Upper lobe of right lung (tissue), 1 donor: ENCODE measurements at regions not wholly inside any gene's neighbourhood (a gene's known extent, or its start where the extent isn't known, plus 50 kb on each side); places are given as distances from the start of the nearest gene placed in this dataset.

ENCODE experiments used
- ATAC-seq: fragments of 200-7000 bp; cut with Tn5 transposase; one replicate; pipeline ENCODE4 v1.9.1; 2020; ENCODE audit warnings: mild to moderate bottlenecking, moderate library complexity
- DNase-seq: peaks from one replicate; pipeline ENCODE4 v3.0.0-alpha.2; 2020
- H3K27ac ChIP-seq: fragments of 200-600 bp; one replicate; pipeline ENCODE4 v1.8.0; 2022
- H3K27me3 ChIP-seq: fragments of 200-600 bp; one replicate; pipeline ENCODE4 v1.8.0; 2022; ENCODE audit warnings: mild to moderate bottlenecking
- H3K36me3 ChIP-seq: fragments of 200-600 bp; one replicate; pipeline ENCODE4 v1.8.0; 2022
- H3K4me1 ChIP-seq: fragments of 200-600 bp; one replicate; pipeline ENCODE4 v1.8.0; 2022
- H3K4me3 ChIP-seq: fragments of 200-600 bp; one replicate; pipeline ENCODE4 v1.8.0; 2022; ENCODE audit warnings: mild to moderate bottlenecking
- H3K9me3 ChIP-seq: fragments of 200-600 bp; one replicate; pipeline ENCODE4 v1.8.0; 2022
- intact Hi-C: fragments of 100-400 bp; cut with DNase I; formaldehyde crosslinking; loops from one replicate; pipeline ENCODE4 v1.11.0; 2022
- TF ChIP-seq, protein P1 (sequence below): fragments of 200-600 bp; IDR thresholded peaks from one replicate; pipeline ENCODE4 v1.8.0; 2022; ENCODE audit warnings: antibody characterized with exemption
- donor health status: DM: no; HTN: yes; CAD: no; lungs with severe emphysema.

GRCh38 chr10:78225594-78225993 lies 191.9 kb downstream of the RPS24 start:
- H3K36me3 ChIP-seq, result no peaks in the 10 kb centered on the region
- no peak overlapping the region for H3K4me3 ChIP-seq
- no peaks in the 10 kb centered on the region for H3K4me1 ChIP-seq
- no peaks in the 10 kb centered on the region for H3K27me3 ChIP-seq
- intact Hi-C loops, result no loop called here
- no peak for DNase-seq
- no peak for ATAC-seq
- no peaks in the 10 kb centered on the region for H3K9me3 ChIP-seq
- H3K27ac ChIP-seq, result no peak overlapping the region
- TF ChIP-seq, protein P1, sequence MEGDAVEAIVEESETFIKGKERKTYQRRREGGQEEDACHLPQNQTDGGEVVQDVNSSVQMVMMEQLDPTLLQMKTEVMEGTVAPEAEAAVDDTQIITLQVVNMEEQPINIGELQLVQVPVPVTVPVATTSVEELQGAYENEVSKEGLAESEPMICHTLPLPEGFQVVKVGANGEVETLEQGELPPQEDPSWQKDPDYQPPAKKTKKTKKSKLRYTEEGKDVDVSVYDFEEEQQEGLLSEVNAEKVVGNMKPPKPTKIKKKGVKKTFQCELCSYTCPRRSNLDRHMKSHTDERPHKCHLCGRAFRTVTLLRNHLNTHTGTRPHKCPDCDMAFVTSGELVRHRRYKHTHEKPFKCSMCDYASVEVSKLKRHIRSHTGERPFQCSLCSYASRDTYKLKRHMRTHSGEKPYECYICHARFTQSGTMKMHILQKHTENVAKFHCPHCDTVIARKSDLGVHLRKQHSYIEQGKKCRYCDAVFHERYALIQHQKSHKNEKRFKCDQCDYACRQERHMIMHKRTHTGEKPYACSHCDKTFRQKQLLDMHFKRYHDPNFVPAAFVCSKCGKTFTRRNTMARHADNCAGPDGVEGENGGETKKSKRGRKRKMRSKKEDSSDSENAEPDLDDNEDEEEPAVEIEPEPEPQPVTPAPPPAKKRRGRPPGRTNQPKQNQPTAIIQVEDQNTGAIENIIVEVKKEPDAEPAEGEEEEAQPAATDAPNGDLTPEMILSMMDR, result no peak

DNA sequence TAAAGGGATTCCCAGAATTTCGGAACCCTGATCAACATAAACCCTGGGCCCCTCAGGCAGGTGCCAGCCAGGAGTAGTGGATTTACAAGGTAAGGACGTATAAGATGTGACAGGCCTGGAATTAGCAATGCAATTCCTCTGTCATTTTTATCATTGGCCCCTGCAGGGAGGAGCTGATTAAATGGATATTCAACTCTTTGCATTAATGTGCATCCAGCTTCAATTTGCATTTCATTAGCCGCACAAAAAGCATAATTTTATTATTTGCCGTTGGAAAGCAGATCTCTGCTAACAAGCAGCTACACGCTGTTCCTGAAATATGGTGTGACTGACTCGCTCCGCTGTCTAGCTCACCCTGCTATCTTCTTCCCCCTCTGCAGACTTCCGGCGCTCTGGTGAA lies 195.8 kb downstream of the RPS24 start:
- Histone ChIP-seq H3K27ac (no peak overlapping the region), H3K4me1 (no peaks in the 10 kb centered on the region), H3K36me3 (no peaks in the 10 kb centered on the region), H3K27me3 (no peaks in the 10 kb centered on the region), H3K9me3 (no peaks in the 10 kb centered on the region), H3K4me3 (no peak overlapping the region)
- ATAC-seq (no peak), DNase-seq (no peak)
- intact Hi-C loops, result no loop called here
- TF ChIP-seq, protein P1, result no peak

DNA sequence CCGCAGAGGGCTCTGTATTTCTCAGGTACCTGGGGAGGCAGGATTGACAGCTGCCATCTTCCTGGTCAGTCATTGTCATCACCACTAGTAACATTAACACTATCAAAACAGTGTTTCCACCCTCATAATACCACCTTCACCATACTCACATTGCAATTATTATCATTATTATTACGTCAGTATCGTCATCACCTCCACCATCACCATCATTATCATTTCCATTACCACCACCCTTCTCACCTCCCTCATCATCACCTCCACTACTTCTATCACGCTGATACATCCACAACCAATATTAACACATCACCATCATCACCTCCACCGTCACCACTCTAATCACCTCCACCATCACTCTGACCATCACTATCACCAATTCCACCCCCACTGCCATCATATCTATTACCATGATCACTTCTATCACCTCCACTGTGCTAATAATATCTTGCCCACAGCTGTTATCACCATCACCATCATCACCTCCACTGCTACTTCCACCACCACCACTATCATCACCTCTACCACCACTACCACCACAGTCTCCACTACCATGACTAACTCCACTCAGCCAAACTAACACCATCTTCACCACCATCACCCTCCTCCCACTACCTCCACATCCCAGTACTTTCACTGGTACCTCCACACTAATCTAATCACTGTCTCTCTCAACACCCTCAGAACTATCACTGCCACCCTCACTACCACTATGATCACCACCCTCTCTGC lies 196.4 kb downstream of the RPS24 start:
- intact Hi-C loops, result no loop called here
- no peak overlapping the region for H3K27ac ChIP-seq
- no peaks in the 10 kb centered on the region for H3K27me3 ChIP-seq
- H3K4me1 ChIP-seq, result no peaks in the 10 kb centered on the region
- DNase-seq (no peak), ATAC-seq (no peak)
- TF ChIP-seq, protein P1, result no peak
- no peaks in the 10 kb centered on the region for H3K36me3 ChIP-seq
- no peaks in the 10 kb centered on the region for H3K9me3 ChIP-seq
- no peak overlapping the region for H3K4me3 ChIP-seq

GRCh38 chr10:78231327-78231726 lies 197.7 kb downstream of the RPS24 start:
- DNase-seq (no peak), ATAC-seq (no peak)
- Histone ChIP-seq H3K27ac (no peak overlapping the region), H3K4me1 (no peaks in the 10 kb centered on the region), H3K27me3 (no peaks in the 10 kb centered on the region), H3K36me3 (no peaks in the 10 kb centered on the region), H3K4me3 (no peak overlapping the region), H3K9me3 (no peaks in the 10 kb centered on the region)
- intact Hi-C loops, result no loop called here
- TF ChIP-seq, protein P1, result no peak

- no peak for DNase-seq
- Histone ChIP-seq H3K36me3 (no peaks in the 10 kb centered on the region), H3K4me3 (no peak overlapping the region), H3K27ac (no peak overlapping the region), H3K4me1 (no peaks in the 10 kb centered on the region), H3K9me3 (no peaks in the 10 kb centered on the region), H3K27me3 (no peaks in the 10 kb centered on the region)
- peak; percentile 31 for ATAC-seq
- intact Hi-C loops, result no loop called here
- TF ChIP-seq, protein P1, result peak; percentile 13
Measured at GRCh38 chr10:78231939-78232338, 198.3 kb downstream of the RPS24 start.
